GM20431 (cell line): ENCODE measurements at regions not wholly inside any gene's neighbourhood (a gene's known extent, or its start where the extent isn't known, plus 50 kb on each side); places are given as distances from the start of the nearest gene placed in this dataset.

Experiments used
- in situ Hi-C: fragments of 300-500 bp; cut with MseI, MboI; formaldehyde crosslinking; loops from one replicate; pipeline ENCODE4 v1.15.0; 2020; ENCODE audit warnings: low sequenced_read_pairs; ENCODE audit not compliant: unreplicated experiment

DNA sequence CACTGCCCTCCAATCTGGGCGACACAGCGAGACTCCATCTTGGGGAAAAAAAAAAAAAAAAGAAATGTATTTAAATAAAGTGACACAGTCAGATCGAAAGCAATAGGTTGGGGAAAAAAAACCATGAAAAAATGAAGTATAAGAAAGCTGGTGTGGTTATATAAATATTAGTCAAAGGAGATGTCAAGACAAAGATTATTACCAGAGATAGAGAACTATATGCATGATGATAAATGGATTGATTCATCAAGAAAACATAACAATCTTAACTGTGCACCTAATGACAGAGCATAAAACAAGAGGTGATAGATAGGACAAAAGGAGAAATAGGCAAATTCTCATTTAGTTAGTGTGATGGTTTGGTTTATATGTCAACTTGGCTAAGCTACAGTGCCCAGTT is 146.9 kb upstream of the AHI1 start:
- in situ Hi-C loops: no loop called here

DNA sequence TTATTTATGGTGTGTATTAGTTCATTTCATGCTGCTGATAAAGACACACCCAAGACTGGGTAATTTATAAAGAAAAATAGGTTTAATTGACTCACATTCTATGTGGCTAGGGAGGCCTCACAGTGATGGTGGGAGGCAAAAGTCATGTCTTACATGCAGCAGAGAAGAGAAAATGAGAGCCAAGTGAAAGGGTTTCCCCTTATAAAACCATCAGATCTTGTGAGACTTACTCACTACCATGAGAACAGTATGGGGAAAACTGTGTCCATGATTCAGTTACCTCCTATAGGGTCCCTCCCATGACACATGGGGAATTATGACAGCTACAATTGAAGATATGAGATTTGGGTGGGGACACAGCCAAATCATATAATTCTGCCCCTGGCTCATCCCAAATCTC is 150.0 kb upstream of the AHI1 start:
- in situ Hi-C loops: no loop called here

- in situ Hi-C loops: no loop called here
These were observed 154.6 kb upstream of the AHI1 start for GRCh38 chr6:135651964-135652755.

GRCh38 chr6:135655055-135655454 is 157.5 kb upstream of the AHI1 start:
- in situ Hi-C loops: no loop called here

GRCh38 chr6:135657207-135657606 is 159.7 kb upstream of the AHI1 start:
- in situ Hi-C loops: no loop called here

- in situ Hi-C loops: no loop called here
These were observed 160.9 kb upstream of the AHI1 start for GRCh38 chr6:135658481-135658880.

DNA sequence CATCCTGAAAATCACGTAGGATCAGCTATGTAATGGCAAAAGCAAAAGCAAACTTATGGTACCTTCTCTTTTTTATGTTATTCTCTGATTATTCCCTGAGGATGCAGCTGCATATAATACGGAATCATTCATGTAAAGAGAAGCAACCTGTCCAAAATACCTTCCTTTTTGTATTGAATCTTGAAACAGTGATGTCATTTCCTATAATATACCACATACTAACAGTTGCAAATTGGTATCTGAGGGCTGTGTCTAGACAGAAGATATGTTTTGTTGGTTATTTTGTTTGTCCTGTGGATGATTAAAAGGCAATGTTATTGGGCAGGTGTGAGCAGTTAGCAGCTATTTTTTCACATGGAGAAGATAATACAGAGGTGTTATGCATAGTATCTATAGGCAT is 161.4 kb upstream of the AHI1 start:
- in situ Hi-C loops: no loop called here

- in situ Hi-C loops: no loop called here
These were observed 167.0 kb upstream of the AHI1 start for GRCh38 chr6:135664527-135664926.

GRCh38 chr6:135665935-135666334 is 168.4 kb upstream of the AHI1 start:
- in situ Hi-C loops: no loop called here

GRCh38 chr6:135667691-135668455 is 170.3 kb upstream of the AHI1 start:
- in situ Hi-C loops: no loop called here

DNA sequence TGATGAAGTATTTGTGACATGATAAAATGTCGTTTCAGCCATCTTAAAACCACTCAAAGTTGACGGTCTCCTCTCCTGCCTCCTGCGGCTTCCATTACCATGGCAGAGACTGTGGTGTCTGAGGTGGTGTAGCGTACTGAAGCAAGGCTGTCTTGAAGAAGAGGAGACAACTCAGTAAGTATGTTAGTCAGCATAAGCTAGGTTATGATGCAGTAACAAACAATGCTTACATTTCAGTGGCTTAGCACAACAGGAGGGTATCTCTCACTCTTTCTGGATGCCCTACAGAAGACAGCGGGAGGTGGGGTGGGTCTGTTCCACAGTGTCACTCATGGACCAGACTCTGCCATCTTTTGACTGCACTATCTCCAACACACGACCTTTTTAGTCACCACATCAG is 174.7 kb upstream of the AHI1 start:
- in situ Hi-C loops: no loop called here

DNA sequence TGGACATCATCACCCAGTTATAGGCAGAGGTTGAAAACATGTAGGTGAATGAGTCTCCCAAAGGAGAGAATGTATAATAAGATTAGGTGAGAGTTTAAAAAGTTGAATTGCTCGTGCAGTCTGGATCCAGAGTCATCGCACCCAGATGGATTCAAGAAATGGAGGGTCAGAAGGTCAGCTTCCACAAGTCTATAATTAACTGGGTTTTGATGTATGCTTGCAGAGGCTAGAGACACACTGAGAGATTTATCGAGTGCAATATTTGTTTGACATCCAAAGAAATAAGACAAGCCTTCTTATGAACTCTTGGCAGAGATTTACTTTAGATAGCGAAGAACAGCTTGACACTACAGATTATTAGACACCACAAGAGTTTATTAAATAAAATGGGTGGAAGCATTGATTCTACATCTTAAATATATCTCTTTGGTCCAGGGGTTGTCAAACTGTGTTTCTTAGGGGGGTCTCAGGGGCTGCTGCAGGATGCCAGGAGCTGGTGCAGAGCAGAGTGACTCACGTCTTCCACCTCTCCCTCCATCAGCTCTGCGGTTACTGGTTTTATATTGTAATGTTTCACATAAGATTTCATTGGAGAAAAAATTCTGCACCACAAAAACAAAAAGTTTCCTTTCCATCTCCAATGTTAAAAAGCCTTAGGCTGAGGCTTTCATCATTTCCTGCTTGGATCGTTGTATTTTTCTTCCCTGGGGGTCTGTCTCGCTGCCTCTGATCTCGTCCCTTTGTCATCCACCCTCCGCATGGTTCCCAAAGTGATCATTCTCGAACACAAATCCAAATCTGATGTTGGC is 176.2 kb upstream of the AHI1 start:
- in situ Hi-C loops: no loop called here

GRCh38 chr6:135675026-135675425 is 176.5 kb upstream of the PDE7B start:
- in situ Hi-C loops: loop anchor here (25.0 kb wide), 1 partner anchor 537 kb away; no protein-coding TSS in a partner anchor

- in situ Hi-C loops: loop anchor here (25.0 kb wide), 1 partner anchor 536 kb away; no protein-coding TSS in a partner anchor
These were observed 175.6 kb upstream of the PDE7B start for GRCh38 chr6:135675862-135676261.

DNA sequence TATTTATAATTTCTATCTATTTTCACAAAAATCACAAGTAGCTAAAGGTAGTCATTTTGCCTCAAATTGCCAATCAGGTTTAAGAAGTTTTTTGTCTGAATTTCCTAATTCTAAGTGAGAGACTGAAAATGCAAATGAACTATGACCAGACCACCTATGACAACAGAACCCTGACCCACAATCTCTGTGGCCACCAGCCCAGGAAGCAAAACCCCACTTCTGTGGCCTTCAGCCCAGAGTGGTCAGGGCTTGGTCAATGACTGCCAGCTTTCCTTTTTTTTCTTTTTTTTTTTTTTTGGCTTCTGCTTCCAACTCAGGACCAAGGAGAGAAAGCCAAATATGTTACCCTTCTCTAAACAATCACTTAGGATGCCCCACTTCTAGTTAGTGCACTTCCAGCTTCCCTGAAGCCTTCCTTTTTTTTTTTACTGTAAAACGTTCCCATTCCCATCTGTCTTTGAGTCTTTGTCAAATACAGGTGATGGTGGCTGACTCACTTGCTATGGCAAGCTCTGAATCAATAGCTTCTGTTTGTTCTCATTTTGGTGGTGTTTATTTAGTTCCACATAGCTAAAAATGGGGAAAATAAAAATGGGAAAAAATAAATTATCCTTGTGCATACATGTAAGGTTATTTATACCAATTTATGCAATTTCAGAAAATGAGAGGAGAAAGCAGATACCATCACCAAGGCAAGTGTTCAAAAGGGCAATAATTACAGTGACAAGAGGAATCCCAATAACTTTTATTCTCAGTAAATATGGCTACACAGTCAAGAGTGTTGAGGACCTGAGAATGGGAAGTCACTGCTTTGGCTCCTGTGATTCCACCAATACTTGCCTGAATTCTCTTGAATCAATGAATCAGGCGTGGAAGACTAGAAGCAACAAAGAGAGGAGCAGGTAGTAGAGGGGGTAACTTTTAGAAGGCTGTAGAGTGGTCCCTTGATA is 170.3 kb upstream of the PDE7B start:
- in situ Hi-C loops: loop anchor here (25.0 kb wide), 1 partner anchor 531 kb away; no protein-coding TSS in a partner anchor

GRCh38 chr6:135686784-135687301 is 164.7 kb upstream of the PDE7B start:
- in situ Hi-C loops: loop anchor here (25.0 kb wide), 1 partner anchor 525 kb away; no protein-coding TSS in a partner anchor

DNA sequence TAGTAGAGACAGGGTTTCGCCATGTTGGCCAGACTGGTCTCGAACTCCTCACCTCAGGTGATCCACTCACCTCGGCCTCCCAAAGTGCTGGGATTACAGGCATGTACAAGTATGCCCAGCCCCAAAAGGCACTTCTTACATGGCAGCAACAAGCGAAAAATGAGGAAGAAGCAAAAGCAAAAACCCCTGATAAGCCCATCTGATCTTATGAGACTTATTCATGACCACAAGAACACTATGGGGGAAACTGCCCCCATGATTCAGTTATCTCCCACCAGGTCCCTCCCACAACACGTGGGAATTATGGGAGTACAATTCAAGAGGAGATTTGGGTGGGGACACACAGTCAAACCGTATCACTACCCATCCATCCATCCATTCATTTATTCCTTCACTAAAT is 163.0 kb upstream of the PDE7B start:
- in situ Hi-C loops: loop anchor here (25.0 kb wide), 1 partner anchor 524 kb away; no protein-coding TSS in a partner anchor

DNA sequence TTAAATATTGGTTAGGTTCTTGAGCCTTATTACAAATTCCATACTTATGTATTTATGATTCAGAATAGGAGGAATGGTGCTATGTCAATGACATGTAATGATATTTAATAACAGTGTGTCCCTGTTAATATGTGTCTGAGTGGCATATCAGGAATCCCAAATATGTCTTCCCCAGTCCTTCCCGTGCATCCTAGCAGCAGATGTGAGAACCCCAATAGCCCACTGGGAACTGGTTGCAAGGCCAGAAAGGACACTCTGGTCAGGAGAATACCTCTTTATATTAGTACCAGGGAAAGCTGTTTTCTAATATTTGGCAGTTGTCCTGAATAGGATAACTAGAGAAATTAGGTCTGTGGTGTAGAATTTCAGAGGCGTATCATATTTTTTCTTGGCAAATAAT is 159.1 kb upstream of the PDE7B start:
- in situ Hi-C loops: loop anchor here (25.0 kb wide), 1 partner anchor 520 kb away; no protein-coding TSS in a partner anchor

GRCh38 chr6:135693811-135694370 is 157.6 kb upstream of the PDE7B start:
- in situ Hi-C loops: loop anchor here (25.0 kb wide), 1 partner anchor 518 kb away; no protein-coding TSS in a partner anchor
